H1 (cell line): ENCODE measurements at regions not wholly inside any gene's neighbourhood (a gene's known extent, or its start where the extent isn't known, plus 50 kb on each side); places are given as distances from the start of the nearest gene placed in this dataset.

Source experiments
- BRCA1 ChIP-seq: IDR thresholded peaks from 2 replicates; pipeline ENCODE4 v1.6.1; 2012; ENCODE audit warnings: low read depth, low read length, improper control_type of control experiment
- CEBPB ChIP-seq: IDR thresholded peaks from 2 replicates; pipeline ENCODE4 v1.6.1; 2012; ENCODE audit warnings: low read depth, low read length
- EGR1 ChIP-seq: IDR thresholded peaks from 2 replicates; pipeline ENCODE4 v1.6.1; 2011; ENCODE audit warnings: low read depth, low read length, borderline replicate concordance
- EP300 ChIP-seq, 2 experiments: IDR thresholded peaks; 1 replicate in 1 of 2; 2 replicates in 1 of 2; pipeline ENCODE4 v1.6.1; 2011 to 2012; ENCODE audit warnings: low read depth in 2 of 2, low read length in 2 of 2, mild to moderate bottlenecking in 2 of 2, borderline replicate concordance in 1 of 2, inconsistent platforms in 1 of 2, moderate library complexity in 1 of 2
- EZH2 ChIP-seq: fragments of 200-600 bp; sonication (generic); IDR thresholded peaks from 2 replicates; pipeline ENCODE4 v1.7.1; 2012; ENCODE audit warnings: low read depth, mild to moderate bottlenecking, moderate library complexity, low read length, inconsistent platforms; ENCODE audit not compliant: severe bottlenecking
- MAFK ChIP-seq: IDR thresholded peaks from 2 replicates; pipeline ENCODE4 v1.6.1; 2012; ENCODE audit warnings: low read depth, mild to moderate bottlenecking, improper control_type of control experiment, low read length
- MAX ChIP-seq: IDR thresholded peaks from 2 replicates; pipeline ENCODE4 v1.6.1; 2012; ENCODE audit warnings: inconsistent platforms
- PHF8 ChIP-seq: fragments of 200-600 bp; sonication (generic); conservative IDR thresholded peaks from 2 replicates; pipeline ENCODE4 v1.7.1; 2012; ENCODE audit warnings: low read depth, mild to moderate bottlenecking, inconsistent platforms, low read length, moderate library complexity
- POLR2AphosphoS5 ChIP-seq: IDR thresholded peaks from 2 replicates; pipeline ENCODE4 v1.6.1; 2011; ENCODE audit warnings: low read depth, low read length
- RAD21 ChIP-seq, 2 experiments: IDR thresholded peaks in 1 of 2; conservative IDR thresholded peaks in 1 of 2; 2 replicates each; pipeline ENCODE4 v1.6.1; 2011; ENCODE audit warnings: low read depth in 2 of 2, low read length in 2 of 2, improper control_type of control experiment in 1 of 2, inconsistent platforms in 1 of 2, mild to moderate bottlenecking in 1 of 2, moderate library complexity in 1 of 2
- RXRA ChIP-seq: IDR thresholded peaks from 2 replicates; pipeline ENCODE4 v1.6.1; 2011; ENCODE audit warnings: low read depth, mild to moderate bottlenecking, low read length, moderate library complexity; ENCODE audit not compliant: insufficient read depth
- ZNF274 ChIP-seq: IDR thresholded peaks from 2 replicates; pipeline ENCODE4 v1.7.0; 2012; ENCODE audit warnings: low read length, borderline replicate concordance; ENCODE audit errors: extremely low read depth
- TF ChIP-seq, protein P1 (sequence below), 3 experiments: IDR thresholded peaks; 1 replicate in 2 of 3; 2 replicates in 1 of 3; pipeline versions ENCODE4 v1.5.1 to v1.6.1; 2011; ENCODE audit warnings: low read length in 3 of 3, mild to moderate bottlenecking in 3 of 3, inconsistent platforms in 2 of 3, low read depth in 1 of 3, moderate library complexity in 1 of 3; ENCODE audit not compliant: insufficient read depth in 1 of 3; ENCODE audit errors: control extremely low read depth in 1 of 3
- TF ChIP-seq, protein P2 (sequence below): IDR thresholded peaks from 2 replicates; pipeline ENCODE4 v1.6.1; 2012; ENCODE audit warnings: inconsistent platforms

- TF ChIP-seq EZH2 (no peak), MAX (no peak), CEBPB (no peak), BRCA1 (no peak), EGR1 (no peak), RXRA (no peak), PHF8 (no peak), POLR2AphosphoS5 (no peak), EP300 (IDR thresholded peaks at IDR 0.05; ENCODE audit: borderline replicate concordance in 1 of 2, low read depth in 2 of 2, low read length in 2 of 2) (no peak), RAD21 (IDR thresholded peaks at IDR 0.05 in 1 of 2, conservative IDR thresholded peaks at IDR 0.05 in 1 of 2; ENCODE audit: low read depth in 2 of 2, low read length in 2 of 2) (no peak), MAFK (no peak), ZNF274 (no peak)
- TF ChIP-seq, protein P1, sequence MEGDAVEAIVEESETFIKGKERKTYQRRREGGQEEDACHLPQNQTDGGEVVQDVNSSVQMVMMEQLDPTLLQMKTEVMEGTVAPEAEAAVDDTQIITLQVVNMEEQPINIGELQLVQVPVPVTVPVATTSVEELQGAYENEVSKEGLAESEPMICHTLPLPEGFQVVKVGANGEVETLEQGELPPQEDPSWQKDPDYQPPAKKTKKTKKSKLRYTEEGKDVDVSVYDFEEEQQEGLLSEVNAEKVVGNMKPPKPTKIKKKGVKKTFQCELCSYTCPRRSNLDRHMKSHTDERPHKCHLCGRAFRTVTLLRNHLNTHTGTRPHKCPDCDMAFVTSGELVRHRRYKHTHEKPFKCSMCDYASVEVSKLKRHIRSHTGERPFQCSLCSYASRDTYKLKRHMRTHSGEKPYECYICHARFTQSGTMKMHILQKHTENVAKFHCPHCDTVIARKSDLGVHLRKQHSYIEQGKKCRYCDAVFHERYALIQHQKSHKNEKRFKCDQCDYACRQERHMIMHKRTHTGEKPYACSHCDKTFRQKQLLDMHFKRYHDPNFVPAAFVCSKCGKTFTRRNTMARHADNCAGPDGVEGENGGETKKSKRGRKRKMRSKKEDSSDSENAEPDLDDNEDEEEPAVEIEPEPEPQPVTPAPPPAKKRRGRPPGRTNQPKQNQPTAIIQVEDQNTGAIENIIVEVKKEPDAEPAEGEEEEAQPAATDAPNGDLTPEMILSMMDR (IDR thresholded peaks at IDR 0.05; ENCODE audit: control extremely low read depth in 1 of 3, insufficient read depth in 1 of 3, low read depth in 1 of 3, low read length in 3 of 3), result no peak
- TF ChIP-seq, protein P2, sequence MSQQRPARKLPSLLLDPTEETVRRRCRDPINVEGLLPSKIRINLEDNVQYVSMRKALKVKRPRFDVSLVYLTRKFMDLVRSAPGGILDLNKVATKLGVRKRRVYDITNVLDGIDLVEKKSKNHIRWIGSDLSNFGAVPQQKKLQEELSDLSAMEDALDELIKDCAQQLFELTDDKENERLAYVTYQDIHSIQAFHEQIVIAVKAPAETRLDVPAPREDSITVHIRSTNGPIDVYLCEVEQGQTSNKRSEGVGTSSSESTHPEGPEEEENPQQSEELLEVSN, result no peak
Measured at GRCh38 chr12:13897811-13898210, 83.6 kb downstream of the GRIN2B start.
